Stomach (tissue), 8 donors: ENCODE measurements at regions not wholly inside any gene's neighbourhood (a gene's known extent, or its start where the extent isn't known, plus 50 kb on each side); places are given as distances from the start of the nearest gene placed in this dataset.

Experiments used
- DNase-seq, 2 donors: peaks; one replicate each; pipeline versions ENCODE4 v3.0.0 to v3.0.0-alpha.2; 2013 to 2019
- H3K27ac ChIP-seq, 5 donors: fragments of 200-600 bp in 4 of 5; sonication (generic) in 4 of 5; one replicate each; pipeline ENCODE4 v1.5.1; 2013 to 2019; ENCODE audit warnings: mild to moderate bottlenecking in 1 of 5, moderate library complexity in 1 of 5
- H3K27me3 ChIP-seq, 3 donors: fragments of 200-600 bp; sonication (generic); one replicate each; pipeline ENCODE4 v1.5.1; 2017 to 2019; ENCODE audit warnings: mixed run types in 1 of 3
- H3K36me3 ChIP-seq, 4 donors: fragments of 200-600 bp; sonication (generic); 1 replicate in 3 of 4; 2 replicates in 1 of 4; pipeline ENCODE4 v1.5.1; 2016 to 2019
- H3K4me1 ChIP-seq, 4 donors: fragments of 200-600 bp; sonication (generic); one replicate each; pipeline ENCODE4 v1.5.1; 2016 to 2019
- H3K4me3 ChIP-seq, 4 donors: fragments of 200-600 bp; sonication (generic) in 3 of 4; one replicate each; pipeline ENCODE4 v1.5.1; 2016 to 2019; ENCODE audit warnings: mild to moderate bottlenecking in 1 of 4
- H3K9me3 ChIP-seq, 4 donors: fragments of 200-600 bp; sonication (generic); one replicate each; pipeline ENCODE4 v1.5.1; 2016 to 2019
- EP300 ChIP-seq: sonication (generic); formaldehyde crosslinking; IDR thresholded peaks from one replicate; pipeline ENCODE4 v1.6.1; 2017; ENCODE audit warnings: antibody characterized with exemption
- POLR2A ChIP-seq, 4 donors: fragments of 450-650 bp; IDR thresholded peaks; one replicate each; pipeline ENCODE4 v1.6.1; 2016; ENCODE audit warnings: antibody characterized with exemption in 4 of 4, control low read depth in 2 of 4, mild to moderate bottlenecking in 1 of 4, moderate library complexity in 1 of 4
- POLR2AphosphoS5 ChIP-seq, 3 donors: sonication (generic); formaldehyde crosslinking; IDR thresholded peaks; one replicate each; pipeline ENCODE4 v1.6.1; 2016; ENCODE audit warnings: antibody characterized with exemption in 3 of 3
- WGBS, 5 donors: extraction: QIAGEN DNeasy Blood & Tissue Kit in 3 of 5; methylation state at CpG; one replicate each; pipeline versions ENCODE4 v1.1.5 to v1.1.7; 2013 to 2018; 5-methylcytosine and 5-hydroxymethylcytosine counted together
- intact Hi-C: fragments of 100-400 bp; cut with DNase I; formaldehyde crosslinking; loops from one replicate; pipeline ENCODE4 v1.15.1; 2023; ENCODE audit warnings: low total_unique reads
- TF ChIP-seq, protein P1 (sequence below), 7 experiments: fragments of 450-650 bp in 4 of 7; fragments of 200-600 bp in 3 of 7; sonication (generic) in 3 of 7; IDR thresholded peaks; one replicate each; pipeline ENCODE4 v1.5.1; 2016 to 2019; ENCODE audit warnings: antibody characterized with exemption in 7 of 7, control low read depth in 2 of 7, mild to moderate bottlenecking in 1 of 7
- donor health status: healthy with polysubstance abuse.
- donor health status: Bipolar disorder and iron deficiency.
- donor health status: healthy.

DNA sequence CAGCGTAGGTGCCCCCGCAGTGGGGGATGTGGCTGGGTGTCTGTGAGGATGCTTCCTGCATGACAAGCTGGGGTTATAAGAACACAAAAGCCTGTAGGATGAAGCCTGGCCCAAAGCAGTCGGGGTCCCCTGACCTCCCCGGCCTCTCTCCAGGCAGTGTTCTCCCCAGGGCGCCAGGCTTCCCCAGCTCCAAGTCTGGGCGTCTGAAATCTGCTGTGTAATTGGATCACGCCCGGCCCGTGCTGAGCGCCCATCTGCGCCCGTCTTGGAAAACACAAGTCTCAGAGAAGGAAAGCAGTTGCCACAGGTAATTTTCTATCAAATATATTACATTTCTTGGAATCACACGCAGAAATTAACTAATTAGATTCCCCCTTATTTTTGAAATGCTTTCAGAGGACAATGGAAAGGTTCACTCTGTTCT is 233.3 kb downstream of the CTTN start:
- intact Hi-C loops, result no loop called here
- no peaks in the 10 kb centered on the region for H3K36me3 ChIP-seq
- no peaks in the 10 kb centered on the region for H3K9me3 ChIP-seq
- peaks cover 14 to 26% (median 21%) of the 10 kb centered on the region in 4 donors for H3K4me1 ChIP-seq
- H3K27me3 ChIP-seq, result peaks cover 0 to 18% (median 0%) of the 10 kb centered on the region in 3 donors
- DNase-seq, result no peak
- TF ChIP-seq POLR2A (IDR thresholded peaks at IDR 0.05), result no peak
- no peak for TF ChIP-seq EP300
- no peak for TF ChIP-seq POLR2AphosphoS5 (IDR thresholded peaks at IDR 0.05)
- TF ChIP-seq, protein P1, sequence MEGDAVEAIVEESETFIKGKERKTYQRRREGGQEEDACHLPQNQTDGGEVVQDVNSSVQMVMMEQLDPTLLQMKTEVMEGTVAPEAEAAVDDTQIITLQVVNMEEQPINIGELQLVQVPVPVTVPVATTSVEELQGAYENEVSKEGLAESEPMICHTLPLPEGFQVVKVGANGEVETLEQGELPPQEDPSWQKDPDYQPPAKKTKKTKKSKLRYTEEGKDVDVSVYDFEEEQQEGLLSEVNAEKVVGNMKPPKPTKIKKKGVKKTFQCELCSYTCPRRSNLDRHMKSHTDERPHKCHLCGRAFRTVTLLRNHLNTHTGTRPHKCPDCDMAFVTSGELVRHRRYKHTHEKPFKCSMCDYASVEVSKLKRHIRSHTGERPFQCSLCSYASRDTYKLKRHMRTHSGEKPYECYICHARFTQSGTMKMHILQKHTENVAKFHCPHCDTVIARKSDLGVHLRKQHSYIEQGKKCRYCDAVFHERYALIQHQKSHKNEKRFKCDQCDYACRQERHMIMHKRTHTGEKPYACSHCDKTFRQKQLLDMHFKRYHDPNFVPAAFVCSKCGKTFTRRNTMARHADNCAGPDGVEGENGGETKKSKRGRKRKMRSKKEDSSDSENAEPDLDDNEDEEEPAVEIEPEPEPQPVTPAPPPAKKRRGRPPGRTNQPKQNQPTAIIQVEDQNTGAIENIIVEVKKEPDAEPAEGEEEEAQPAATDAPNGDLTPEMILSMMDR (IDR thresholded peaks at IDR 0.05), result no peak
- WGBS, 5 donors, result 85 to 91% (median 88%) methylated on average over 13 of the region's 13 CpGs
- no peak overlapping the region for H3K27ac ChIP-seq
- H3K4me3 ChIP-seq, result no peak overlapping the region

DNA sequence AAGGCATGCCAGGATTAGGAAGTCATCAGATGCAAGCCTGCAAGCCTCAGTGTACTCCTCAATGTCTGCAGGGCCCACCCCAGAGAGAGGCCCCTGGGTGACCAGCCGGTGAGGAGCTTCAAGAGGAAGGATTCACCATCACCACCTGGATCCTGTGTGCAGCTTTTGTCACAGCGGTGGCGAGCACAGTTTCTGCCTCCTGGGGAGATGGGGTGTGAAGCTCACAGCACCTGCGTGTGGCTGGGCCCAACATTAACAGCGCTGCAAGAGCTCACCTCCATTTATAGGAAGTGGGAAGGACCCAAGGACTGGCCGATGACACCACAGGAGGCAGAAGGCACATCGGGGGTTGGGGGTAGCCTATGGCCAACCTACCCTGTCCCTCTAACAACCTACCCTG is 235.3 kb downstream of the CTTN start:
- Histone ChIP-seq H3K27ac (no peak overlapping the region), H3K4me1 (peaks cover 8 to 13% (median 10%) of the 10 kb centered on the region in 4 donors), H3K36me3 (no peaks in the 10 kb centered on the region), H3K4me3 (no peak overlapping the region), H3K27me3 (peaks cover 0 to 7% (median 0%) of the 10 kb centered on the region in 3 donors), H3K9me3 (no peaks in the 10 kb centered on the region)
- intact Hi-C loops, result no loop called here
- no peak for DNase-seq
- WGBS, 5 donors, result 81 to 95% (median 90%) methylated on average over 6 to 7 of the region's 7 CpGs
- TF ChIP-seq POLR2A (IDR thresholded peaks at IDR 0.05) (no peak), EP300 (no peak), POLR2AphosphoS5 (IDR thresholded peaks at IDR 0.05) (no peak)
- TF ChIP-seq, protein P1 (IDR thresholded peaks at IDR 0.05), result no peak

DNA sequence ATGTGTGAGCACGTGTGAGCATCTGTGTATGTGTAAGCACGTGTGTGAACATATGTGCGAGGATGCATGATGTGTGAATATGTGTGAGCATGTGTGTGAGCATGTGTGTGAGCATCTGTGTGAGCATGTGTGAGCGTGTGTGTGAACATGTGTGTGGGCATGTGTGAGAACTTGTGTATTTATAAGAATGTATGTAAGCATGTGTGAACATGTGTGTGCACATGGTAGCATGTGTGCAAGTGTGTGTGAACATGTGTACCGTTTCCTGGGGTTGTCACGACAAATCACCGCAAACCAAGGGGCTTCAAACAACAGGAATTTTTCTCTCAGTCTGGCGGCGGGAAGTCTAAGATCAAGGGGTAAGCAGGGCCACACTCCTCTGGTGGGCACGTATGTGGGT is 238.3 kb downstream of the CTTN start:
- H3K4me3 ChIP-seq, result no peak overlapping the region
- DNase-seq, result no peak
- no peaks in the 10 kb centered on the region for H3K36me3 ChIP-seq
- TF ChIP-seq POLR2A (IDR thresholded peaks at IDR 0.05) (no peak), POLR2AphosphoS5 (IDR thresholded peaks at IDR 0.05) (no peak), EP300 (no peak)
- TF ChIP-seq, protein P1 (IDR thresholded peaks at IDR 0.05), result no peak
- H3K27me3 ChIP-seq, result peaks cover 0 to 6% (median 0%) of the 10 kb centered on the region in 3 donors
- 88 to 96% (median 94%) methylated on average over 10 of the region's 10 CpGs for WGBS, 5 donors
- no peaks in the 10 kb centered on the region for H3K9me3 ChIP-seq
- no peaks in the 10 kb centered on the region for H3K4me1 ChIP-seq
- no peak overlapping the region for H3K27ac ChIP-seq
- intact Hi-C loops, result no loop called here

DNA sequence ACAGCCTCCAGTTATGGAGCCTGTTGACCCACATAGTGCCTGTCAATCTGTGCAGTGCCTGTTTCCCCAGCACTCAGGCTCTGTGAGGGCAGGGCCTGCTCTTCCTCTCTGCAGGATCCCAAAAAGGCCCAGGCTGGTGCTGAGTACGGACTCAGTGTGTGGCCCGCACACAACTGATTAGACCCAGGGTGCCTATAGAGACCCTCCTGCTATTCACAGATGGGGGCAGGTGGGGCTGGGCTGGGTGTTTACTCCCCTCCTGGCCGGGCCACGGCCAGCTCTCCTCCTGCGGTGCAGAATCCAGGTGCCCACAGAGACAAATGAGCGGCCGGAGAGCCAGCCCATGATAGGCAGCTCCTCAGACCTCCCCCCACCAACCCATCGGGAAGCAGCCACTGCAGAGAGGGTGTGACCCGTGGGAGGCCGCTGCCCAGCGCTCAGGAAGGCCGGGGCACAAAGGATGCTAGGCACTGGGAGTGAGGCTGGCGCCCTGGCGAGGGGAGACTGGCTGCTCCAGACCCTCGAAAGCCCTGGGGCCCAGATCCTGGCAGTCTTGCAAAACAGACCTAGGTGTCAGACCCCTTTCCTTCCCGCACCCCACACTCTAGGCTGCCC is 239.0 kb downstream of the CTTN start:
- peaks cover 0 to 12% (median 0%) of the 10 kb centered on the region in 3 donors for H3K27me3 ChIP-seq
- WGBS, 5 donors, result 82 to 88% (median 87%) methylated on average over 9 to 16 of the region's 16 CpGs
- H3K36me3 ChIP-seq, result no peaks in the 10 kb centered on the region
- H3K4me3 ChIP-seq, result no peak overlapping the region
- no peak for DNase-seq
- H3K9me3 ChIP-seq, result no peaks in the 10 kb centered on the region
- no peak overlapping the region for H3K27ac ChIP-seq
- intact Hi-C loops, result no loop called here
- TF ChIP-seq POLR2A (IDR thresholded peaks at IDR 0.05) (no peak), EP300 (no peak), POLR2AphosphoS5 (IDR thresholded peaks at IDR 0.05) (no peak)
- TF ChIP-seq, protein P1 (IDR thresholded peaks at IDR 0.05), result no peak
- no peaks in the 10 kb centered on the region for H3K4me1 ChIP-seq
